ENCODE measurements at regions not wholly inside any gene's neighbourhood (a gene's known extent, or its start where the extent isn't known, plus 50 kb on each side); places are given as distances from the start of the nearest gene placed in this dataset.

GRCh38 chr14:71741241-71741640 is 191.0 kb upstream of the RGS6 start:
- TF ChIP-seq CTCF (conservative IDR thresholded peaks at IDR 0.05; ENCODE audit: low read length) (no peak), EZH2phosphoT487 (IDR thresholded peaks at IDR 0.05; ENCODE audit: borderline replicate concordance, low read depth, low read length) (no peak)
